Islet of Langerhans (tissue), 1 donor: ENCODE measurements at regions not wholly inside any gene's neighbourhood (a gene's known extent, or its start where the extent isn't known, plus 50 kb on each side); places are given as distances from the start of the nearest gene placed in this dataset.

Source experiments
- FAIRE-seq: peaks from one replicate; lab custom pipeline; 2011; peaks lifted over from hg19 to GRCh38; lab: Jason Lieb, UNC

DNA sequence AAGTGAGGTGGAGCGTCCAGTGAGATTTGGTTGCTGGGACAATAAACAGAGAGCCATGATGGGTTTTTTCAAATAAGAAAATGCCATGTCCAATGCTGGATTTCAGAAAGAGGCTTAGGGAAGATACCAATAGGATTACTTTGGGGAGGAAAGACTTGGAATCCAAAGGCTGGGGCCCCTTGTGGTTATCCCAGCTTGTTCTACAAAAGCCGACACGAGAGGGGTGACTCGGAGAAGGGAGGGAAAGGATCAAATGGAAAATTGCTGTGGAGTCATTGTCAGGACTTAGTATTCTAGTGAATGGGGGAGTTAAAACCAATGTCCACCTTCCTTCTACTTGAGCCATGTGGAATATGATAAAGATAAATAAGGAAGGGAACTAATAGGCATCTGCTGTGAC, 305.5 kb downstream of the SOX9 start:
- no peak for FAIRE-seq

DNA sequence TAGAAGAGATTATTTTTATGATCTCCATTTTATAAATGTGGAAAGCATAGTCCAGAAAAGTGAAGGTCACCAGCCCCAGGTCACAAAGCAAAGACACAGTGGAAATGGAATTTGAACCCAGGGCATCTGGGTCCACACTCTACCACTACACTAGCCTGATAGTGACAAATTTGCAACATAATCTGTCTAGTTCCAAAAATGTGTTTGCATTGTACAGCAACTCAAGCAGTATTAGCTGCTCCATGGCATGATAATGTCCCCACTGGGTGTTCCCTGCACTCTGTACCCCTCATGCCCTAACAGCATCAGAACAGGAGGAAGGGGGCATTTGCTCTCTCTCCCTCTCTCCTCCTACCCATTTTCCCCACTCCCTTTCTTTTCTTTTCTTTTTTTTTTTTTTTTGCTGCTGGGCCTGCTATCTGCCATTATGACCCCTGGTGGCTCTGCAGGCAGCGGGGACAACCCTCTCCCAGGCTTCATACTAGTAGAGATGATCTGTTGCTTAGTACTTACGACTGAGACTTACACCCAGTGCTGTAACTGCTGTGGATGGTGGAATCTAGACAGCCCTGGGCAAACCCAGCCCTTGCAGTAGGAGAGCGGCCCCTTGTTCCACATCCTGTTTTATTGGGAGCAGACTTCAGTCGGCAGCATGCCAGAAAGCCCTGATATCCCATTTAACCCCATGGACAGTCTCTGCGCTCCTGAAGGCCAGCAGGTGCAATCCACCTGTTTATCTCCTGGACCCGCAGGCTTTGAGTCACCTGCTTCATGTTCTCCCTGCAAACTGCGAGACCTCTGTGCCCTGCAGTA, 306.3 kb downstream of the SOX9 start:
- no peak for FAIRE-seq

DNA sequence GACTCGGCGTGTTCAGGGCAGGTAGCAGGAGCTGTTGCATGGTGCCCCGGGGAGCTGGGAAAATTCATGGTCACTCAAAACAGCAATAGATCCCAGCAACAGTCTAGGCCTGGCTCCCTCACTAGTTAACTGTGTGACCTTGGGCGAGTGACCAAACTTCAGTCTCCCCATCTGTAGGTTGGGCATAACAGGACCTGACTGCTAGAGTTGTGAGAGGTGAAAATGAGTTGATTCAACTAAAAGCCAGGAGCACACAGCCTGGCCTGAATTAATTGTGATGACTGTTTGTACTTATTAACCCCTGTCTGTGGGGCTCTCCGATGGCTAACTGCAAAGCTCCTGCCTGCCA, 306.9 kb downstream of the SOX9 start:
- FAIRE-seq = no peak

DNA sequence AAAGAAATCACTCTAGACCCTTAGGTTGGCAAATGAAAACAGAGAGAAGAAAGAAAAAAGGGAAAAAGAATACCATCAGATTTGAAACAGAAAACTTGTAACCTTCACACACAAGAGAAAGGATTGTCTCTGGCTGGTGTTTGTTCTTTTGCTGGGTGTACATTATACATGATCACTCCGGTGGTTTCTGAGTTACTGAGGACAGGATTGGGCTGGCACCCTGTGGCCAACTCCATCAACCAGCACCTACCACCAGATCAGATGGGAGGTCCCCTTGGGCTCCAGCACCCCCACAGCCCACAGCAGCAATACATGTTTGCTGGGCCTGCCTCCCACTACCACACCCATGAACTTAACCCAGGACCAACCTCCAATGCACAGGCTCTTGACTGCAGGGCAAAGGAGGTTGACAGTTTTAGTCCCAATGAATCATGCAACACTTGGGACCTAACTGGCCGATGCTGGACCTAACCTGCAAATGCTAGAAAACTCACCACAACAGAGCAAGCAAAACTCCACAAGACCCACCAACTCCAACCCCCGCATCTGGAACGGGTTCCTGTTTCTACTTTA, 308.3 kb downstream of the SOX9 start:
- no peak for FAIRE-seq

DNA sequence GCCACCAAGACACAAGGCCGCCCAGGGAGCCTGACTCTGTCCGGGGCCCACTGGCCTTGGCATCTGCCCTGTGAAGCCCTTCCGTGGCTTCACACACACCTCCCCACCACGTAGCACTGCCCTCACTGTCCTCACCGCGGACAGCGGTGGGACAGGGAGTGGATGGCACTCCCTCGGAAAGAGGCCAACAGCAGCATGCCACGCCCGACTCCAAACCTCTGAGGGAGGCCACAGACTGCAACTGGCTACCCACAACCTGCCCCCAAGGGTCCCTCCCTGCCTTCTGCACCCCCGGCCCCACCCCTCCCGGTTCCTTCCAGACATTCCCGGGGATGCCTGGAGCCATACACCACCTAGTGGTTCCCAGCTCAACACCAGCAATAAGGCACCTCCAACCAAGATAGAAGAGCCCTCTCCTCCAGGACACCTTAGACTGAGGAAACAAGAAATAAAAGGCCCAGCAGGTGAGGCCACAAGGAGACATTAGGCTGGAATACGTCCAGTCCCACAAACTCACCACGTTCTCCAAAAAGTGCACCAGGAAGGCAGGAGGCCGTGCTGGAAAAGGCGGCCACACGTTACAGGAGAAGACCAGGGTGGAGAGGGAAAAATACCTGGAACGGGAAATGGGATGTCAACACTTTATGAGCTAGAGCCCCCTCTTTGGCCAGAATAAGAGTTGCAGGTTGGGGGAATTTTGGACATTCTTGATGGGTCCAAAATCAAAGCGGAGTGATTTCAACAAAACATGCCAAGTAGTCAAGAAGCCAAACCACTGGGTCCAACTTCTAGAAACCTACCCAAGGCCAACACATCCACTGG, 310.0 kb downstream of the SOX9 start:
- FAIRE-seq = no peak

DNA sequence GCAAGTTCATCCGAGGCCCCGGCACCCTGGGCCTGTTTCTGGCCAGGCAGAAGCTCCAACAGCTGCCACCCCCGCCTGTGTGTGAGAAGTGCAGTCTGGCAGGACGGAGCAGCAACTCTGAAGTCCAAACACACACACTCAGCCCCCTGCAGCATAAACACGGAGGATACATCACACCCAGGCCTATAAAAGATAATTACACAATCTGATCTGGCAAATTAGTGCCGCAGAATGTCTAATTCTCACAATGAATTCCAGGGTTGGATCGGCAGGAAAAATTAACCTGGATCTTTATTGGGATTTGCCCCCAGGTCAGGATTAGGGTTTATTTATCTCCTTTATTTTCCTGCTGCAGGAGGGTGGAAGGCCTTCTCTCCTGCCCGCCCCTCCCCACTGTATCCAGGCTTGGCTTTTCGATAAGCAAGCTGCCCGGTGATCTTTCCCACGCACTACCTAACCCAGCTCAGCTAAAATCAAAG, 311.4 kb downstream of the SOX9 start:
- FAIRE-seq = no peak

DNA sequence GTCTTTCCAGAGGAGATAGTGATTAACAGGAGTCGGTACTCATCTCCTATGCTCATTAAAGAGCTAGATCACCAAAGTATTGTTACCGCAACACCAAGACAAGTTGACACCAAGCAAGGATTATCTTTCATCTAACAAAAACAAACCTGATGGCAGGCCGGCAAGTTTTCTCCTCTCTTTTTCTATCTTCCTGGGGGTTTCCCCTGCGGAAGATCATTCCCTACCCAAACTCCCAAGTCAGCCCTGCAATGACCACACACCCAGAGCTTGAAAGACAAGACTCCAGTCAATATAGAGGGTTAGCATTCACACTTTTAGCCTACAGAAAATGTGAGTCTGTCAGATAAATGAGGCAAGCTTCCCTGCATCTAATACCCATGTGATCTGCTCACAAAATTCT, 312.1 kb downstream of the SOX9 start:
- no peak for FAIRE-seq

DNA sequence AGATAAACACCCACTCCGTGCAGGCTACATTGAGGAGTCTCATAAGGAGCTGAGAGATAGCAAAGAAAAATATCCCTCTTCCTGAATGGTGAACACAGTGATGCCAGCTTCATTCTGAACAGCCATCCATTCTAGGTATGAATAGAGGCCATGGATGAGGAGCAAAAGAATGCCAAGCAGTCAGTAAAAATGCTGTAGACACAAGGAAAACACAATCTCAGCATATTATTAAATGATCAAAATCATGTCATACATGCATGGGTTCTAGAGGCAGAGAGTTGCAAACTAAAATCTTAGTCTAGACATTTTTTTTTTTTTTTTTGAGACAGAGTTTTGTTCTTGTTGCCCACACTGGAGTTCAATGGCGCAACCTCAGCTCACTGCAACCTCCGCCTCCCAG, 313.0 kb downstream of the SOX9 start:
- FAIRE-seq = no peak

DNA sequence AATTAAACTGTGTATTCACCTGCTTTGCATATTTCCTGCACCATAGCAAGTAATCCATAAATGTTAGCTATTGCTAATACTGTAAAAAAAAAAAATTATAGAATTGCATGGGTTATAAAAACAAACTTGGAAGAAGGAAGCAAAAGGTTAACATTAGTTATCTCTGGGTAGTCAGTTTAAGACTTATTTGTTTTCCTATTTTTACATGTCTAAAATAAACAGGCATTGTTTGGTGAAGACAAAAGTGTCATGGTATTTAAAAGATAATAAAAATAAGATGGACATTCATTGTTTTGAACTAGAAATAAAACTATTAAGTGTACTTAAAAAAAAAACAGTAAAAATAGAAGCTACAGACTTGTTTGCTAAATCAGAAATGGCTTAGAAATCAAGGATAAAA, 313.8 kb downstream of the SOX9 start:
- no peak for FAIRE-seq

DNA sequence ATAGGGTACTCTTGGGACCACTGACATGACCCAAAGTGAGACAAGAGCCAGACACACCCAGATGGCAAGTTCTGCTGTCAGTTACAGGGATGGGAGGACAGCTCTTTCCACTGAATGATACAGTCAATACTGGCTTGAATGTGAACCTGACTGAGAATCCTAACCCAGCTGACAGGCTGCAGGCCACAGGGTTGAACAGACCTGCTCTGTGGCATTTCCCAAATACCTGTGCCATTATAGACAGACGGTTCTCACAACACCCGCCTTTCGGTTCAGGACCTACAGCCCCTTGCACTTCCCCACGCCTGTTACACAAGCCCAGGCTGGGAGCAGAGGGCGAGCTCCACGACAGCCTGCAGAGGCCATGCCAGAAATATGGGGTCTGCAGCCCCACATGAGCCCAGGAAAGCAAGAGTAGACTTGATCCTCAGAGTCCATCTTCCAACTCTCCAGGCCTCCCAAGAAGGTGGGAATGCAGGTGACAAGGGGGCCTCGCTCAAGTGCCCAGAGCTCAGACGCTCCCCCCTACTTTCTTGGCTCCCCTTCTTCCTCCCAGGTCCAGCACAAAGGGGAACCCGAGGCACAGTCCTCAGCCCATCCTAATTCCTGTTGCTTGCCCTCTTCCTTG, 314.3 kb downstream of the SOX9 start:
- FAIRE-seq = no peak

DNA sequence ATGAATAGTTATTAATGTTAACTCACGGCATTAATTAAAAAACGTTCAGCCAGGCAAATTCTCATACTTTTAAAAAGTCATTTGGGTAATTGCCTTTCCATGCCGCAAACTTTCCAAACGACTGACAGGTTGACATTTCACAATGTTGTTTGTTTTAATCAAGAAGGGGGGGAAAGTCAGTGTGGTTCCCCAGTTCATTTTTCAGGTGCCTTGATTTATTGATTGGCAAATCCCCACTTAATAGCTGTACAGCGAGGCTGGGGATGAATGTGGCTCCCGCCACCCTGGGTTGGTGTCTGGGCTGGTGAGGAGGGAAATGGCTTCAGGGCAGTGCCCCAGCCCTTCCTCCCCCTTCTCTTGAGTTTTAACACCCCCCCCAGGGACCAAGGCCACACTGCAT, 318.0 kb downstream of the SOX9 start:
- no peak for FAIRE-seq

DNA sequence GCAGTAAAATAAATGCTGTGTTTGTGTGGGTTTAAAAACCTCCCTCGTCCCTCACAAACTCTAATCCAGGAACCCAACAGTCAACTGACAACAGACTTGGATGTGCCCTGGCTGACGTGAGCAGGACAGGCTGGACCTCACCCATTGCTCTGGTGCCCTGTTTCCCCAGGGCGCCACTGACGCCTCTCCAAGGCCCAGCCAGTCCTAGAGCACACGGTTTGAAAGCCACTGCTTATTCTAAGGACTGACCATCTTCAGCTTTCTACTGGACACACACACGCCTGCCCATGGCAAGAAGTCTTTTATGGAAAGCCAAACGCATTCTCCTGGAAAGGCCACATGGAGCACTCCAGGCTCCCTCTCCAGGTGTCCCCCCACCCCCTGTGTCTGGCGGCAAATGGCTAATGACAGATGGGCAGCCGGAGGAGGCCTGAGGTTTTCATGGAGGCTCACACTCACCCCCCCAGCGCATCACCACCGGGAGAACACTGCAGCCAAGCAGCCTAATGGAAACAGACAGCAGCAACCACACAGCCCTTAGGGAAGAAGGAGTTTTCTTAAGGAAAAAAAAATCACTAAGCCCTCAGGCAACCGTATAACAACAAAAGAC, 319.2 kb downstream of the SOX9 start:
- FAIRE-seq = no peak

DNA sequence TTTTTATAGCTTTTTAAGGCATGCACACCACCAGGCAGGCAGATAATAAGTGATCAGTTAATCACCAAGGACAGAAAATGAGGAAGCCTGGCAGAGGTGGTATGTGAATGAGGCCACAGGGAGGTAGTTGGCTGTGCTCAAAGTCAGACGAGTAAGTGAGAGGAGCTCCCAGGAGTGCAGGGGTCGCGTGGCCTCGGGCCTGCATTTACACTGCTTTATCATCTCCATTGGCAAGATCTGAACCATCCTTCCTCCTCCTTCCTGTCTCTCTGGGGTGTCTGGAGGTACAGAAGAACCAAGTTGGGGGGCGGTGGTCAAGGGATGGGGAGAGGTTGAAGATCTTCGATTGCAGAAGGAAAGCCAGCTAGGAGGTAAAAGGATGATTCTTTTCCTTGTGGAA, 320.1 kb downstream of the SOX9 start:
- FAIRE-seq = no peak

DNA sequence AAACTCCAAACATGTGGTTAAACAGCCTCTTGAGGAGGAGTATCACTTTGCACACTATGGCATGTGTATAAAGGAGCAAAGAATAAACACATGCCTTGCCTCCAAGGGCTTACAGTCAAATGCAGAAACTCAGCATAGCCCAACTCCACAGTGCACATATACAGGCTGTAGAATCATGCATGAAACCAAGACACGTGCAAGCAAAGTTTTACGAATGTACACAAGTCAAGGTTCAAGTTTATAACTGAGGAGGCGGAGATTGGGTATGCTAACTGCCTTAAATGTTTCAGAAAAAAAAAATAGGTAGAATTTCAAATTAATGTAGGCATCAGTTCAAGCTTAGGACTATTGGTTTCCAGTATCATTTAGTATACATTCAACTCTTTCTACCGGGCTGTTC, 321.1 kb downstream of the SOX9 start:
- no peak for FAIRE-seq

DNA sequence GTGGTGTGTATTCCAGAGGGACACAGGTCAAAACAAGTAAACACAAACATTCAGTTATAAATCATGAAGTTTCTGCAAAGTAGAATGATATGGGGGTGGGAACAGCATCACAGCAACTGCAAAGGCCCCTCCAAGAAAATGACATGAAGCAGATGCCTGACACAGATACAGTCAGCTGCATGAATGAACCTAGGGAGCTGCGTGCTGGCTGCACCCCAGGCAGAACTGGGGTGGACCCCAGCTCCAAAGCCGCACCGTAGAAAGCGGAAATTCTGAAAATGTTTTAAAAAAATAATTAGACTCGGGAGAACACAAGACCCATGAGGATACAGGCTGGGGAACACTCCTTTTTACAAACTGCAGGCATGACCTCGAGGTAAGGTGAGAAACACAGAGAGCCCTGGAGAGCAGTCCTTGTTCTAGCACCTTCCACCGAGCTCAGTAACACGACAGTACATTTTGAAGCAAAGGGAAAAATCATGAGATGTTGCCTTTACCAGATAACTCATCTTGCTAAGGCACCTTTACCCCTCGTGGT, 323.8 kb downstream of the SOX9 start:
- no peak for FAIRE-seq

DNA sequence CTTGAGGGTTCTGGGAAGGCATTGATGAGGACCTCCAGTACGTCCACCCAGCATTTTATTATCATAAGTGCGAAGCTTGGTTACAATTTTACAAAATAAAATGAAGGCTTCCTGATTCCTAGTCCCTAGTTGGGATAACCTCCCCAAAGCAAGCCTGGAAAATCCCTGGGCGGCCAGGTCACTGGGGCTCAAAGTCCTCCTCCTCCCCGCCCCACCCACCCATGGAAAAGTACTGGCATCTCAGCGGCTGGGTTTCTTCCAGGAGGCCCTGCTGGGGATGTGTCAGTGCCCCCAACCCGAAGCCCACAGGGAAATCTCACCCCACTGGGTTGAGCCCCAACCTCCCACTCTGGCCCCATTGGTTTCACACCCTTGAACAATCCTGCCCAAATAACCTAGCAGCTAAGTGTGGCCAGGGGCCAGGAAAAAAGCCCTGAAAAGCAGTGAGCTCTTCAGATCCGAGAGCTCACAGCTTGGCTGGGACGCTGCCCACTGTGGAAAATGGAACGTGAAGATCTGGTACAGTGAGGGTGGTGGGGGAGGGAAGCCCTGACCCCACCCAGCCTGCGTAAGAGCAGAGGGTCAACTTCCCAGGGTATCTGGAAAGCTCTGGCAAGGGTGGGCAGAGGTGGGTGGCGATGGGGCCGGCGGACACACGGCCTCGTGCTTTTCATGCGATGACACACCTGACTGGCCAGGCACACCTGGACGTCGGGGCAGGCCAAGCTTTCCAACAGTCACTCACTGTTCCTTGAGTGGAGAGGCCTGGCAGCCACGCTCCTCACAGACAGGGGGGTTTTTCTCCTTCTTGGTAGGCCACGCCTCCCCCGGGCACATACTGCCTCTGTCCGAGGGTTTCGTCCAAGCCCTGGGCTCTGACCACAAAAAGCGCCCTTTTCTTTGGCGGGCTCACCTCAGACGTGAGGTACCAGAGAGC, 324.5 kb downstream of the SOX9 start:
- no peak for FAIRE-seq

DNA sequence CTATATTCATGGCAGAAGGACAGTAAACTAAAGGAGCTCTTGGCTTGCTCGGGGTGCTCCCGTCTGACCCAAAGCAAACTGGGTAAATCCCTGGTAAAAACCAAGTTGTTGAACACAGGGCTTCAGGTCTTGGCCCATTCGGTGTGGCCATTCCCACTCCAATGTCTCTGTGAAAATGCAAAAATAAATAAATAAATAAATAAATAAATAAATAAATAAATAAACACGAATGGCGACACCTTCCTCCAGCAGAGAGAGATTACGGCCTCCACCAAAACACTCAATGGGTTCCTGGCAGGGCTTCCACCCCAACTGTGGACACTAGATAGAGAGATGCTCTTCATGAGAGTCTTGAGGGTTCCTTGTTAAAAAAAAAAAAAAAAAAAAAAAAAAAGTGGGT, 325.3 kb downstream of the SOX9 start:
- no peak for FAIRE-seq

DNA sequence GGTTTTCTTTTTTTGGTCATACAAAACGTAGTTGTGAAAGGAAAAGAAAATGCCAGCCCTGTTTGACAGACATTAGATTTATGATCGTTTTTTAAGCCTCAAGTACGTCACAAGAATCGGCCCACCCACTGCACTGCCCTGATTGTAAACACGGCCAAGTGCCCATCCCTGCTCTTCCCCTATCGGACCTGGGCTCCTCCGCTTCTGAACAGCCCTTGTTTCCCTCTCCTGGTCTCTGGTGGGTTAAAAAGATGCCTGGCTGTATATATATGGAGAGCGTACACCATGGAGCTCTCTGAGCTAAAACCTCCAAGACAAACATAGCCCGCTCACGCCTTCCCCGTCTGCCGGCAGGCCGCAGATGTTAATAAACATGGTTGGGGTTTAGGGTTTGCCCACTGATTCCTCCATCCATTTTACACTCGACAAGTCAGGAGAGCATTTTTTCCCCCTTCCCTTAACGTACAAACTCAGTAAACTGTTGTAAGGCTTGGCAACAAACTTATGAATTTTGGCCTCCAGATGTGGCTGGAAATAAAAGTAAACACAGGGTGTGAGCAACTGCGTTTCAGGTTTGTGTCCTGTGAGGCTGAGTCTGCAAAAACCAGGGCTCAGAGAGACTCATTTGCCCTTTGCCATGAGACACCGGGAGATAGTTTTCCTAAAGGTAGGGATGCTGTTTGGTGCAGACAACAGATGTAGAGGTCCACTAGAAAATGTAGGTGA, 325.9 kb downstream of the SOX9 start:
- FAIRE-seq = peak; percentile 92

DNA sequence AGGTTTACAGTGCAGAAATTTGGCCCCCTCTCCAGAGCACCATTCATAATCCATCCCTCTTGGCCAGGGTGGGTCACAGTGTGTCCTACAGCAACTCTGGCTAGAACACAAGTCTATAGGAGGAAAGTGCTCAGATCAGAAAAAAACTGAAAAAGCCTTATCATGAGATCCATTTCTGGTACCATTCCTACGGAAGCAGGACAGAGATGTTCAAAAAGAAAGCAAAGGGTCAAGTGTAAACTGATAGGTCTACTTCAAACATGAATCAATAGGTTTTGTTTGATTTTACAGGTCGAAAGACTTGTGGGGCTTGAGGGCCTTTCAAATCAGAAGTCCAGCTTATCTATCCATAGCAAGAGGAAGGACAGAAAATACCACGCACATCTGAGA, 326.4 kb downstream of the SOX9 start:
- FAIRE-seq = no peak

DNA sequence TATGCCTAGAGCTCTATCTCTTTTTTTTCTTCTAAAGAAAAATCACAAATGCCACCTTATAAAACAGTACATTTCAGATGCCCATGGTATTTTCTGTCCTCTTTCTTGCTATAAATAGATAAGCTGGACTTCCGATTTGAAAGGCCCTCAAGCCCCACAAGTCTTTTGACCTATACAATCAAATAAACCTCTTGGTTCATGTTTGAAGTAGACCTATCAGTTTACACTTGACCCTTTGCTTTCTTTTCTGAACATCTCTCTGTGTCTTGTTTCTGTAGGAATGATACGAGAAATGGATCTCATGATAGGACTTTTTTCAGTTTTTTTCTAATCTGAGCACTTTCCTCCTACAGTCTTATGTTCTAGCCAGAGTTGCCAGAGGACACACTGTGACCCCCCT, 327.2 kb downstream of the SOX9 start:
- no peak for FAIRE-seq
